Nephron (organoid): ENCODE measurements at regions not wholly inside any gene's neighbourhood (a gene's known extent, or its start where the extent isn't known, plus 50 kb on each side); places are given as distances from the start of the nearest gene placed in this dataset.

Experiments
- H3K27ac Mint-ChIP-seq, 3 experiments: 2 replicates each; pipeline ENCODE4 v1.8.0; 2020; ENCODE audit warnings: mixed read lengths in 3 of 3, mild to moderate bottlenecking in 2 of 3, moderate library complexity in 1 of 3
- H3K27me3 Mint-ChIP-seq: 2 replicates; pipeline ENCODE4 v1.8.0; 2021; ENCODE audit warnings: low read depth, mild to moderate bottlenecking, moderate library complexity, mixed read lengths
- H3K36me3 Mint-ChIP-seq: 2 replicates; pipeline ENCODE4 v1.8.0; 2020; ENCODE audit warnings: low read depth, mixed read lengths
- H3K4me1 Mint-ChIP-seq: 2 replicates; pipeline ENCODE4 v1.8.0; 2020; ENCODE audit warnings: mixed read lengths
- H3K4me3 Mint-ChIP-seq, 3 experiments: 2 replicates each; pipeline ENCODE4 v1.8.0; 2020; ENCODE audit warnings: mild to moderate bottlenecking in 3 of 3, mixed read lengths in 3 of 3, moderate library complexity in 2 of 3
- H3K9me3 Mint-ChIP-seq: 2 replicates; pipeline ENCODE4 v1.8.0; 2020; ENCODE audit warnings: mixed read lengths
- CTCF ChIP-seq, 3 experiments: fragments of 200-600 bp; sonication (generic); IDR thresholded peaks; one replicate each; pipeline ENCODE4 v1.5.0; 2021; ENCODE audit warnings: antibody characterized with exemption in 3 of 3; ENCODE audit not compliant: unreplicated experiment in 3 of 3

GRCh38 chr13:28569886-28570285, 75.0 kb upstream of the FLT1 start:
- Mint-ChIP-seq H3K27me3 (peaks cover 17% of the 10 kb centered on the region), H3K27ac (no peak overlapping the region), H3K9me3 (no peaks in the 10 kb centered on the region), H3K36me3 (no peaks in the 10 kb centered on the region), H3K4me3 (no peak overlapping the region), H3K4me1 (peaks cover 7% of the 10 kb centered on the region)
- no peak for TF ChIP-seq CTCF (IDR thresholded peaks at IDR 0.05; ENCODE audit: unreplicated experiment in 3 of 3)

- Mint-ChIP-seq H3K4me1 (peaks cover 7% of the 10 kb centered on the region), H3K4me3 (no peak overlapping the region), H3K27ac (no peak overlapping the region), H3K36me3 (no peaks in the 10 kb centered on the region), H3K9me3 (no peaks in the 10 kb centered on the region), H3K27me3 (peaks cover 11% of the 10 kb centered on the region)
- TF ChIP-seq CTCF (IDR thresholded peaks at IDR 0.05; ENCODE audit: unreplicated experiment in 3 of 3), result no peak
Measured at GRCh38 chr13:28568286-28568685, 73.4 kb upstream of the FLT1 start.

GRCh38 chr13:28566891-28567290, 72.0 kb upstream of the FLT1 start:
- Mint-ChIP-seq H3K4me3 (no peak overlapping the region), H3K27me3 (peaks cover 13% of the 10 kb centered on the region), H3K36me3 (no peaks in the 10 kb centered on the region), H3K4me1 (peaks cover 7% of the 10 kb centered on the region), H3K9me3 (no peaks in the 10 kb centered on the region), H3K27ac (no peak overlapping the region)
- no peak for TF ChIP-seq CTCF (IDR thresholded peaks at IDR 0.05; ENCODE audit: unreplicated experiment in 3 of 3)

- Mint-ChIP-seq H3K4me3 (no peak overlapping the region), H3K27me3 (peaks cover 13% of the 10 kb centered on the region), H3K9me3 (no peaks in the 10 kb centered on the region), H3K27ac (no peak overlapping the region), H3K4me1 (peaks cover 7% of the 10 kb centered on the region), H3K36me3 (no peaks in the 10 kb centered on the region)
- no peak for TF ChIP-seq CTCF (IDR thresholded peaks at IDR 0.05; ENCODE audit: unreplicated experiment in 3 of 3)
Measured at GRCh38 chr13:28566283-28566682, 71.4 kb upstream of the FLT1 start.

- no peaks in the 10 kb centered on the region for H3K9me3 Mint-ChIP-seq
- peaks cover 6% of the 10 kb centered on the region for H3K4me1 Mint-ChIP-seq
Measured at GRCh38 chr13:28564030-28564429, 69.1 kb upstream of the FLT1 start.

More at GRCh38 chr13:28564030-28564429, 69.1 kb upstream of the FLT1 start:
- no peak for TF ChIP-seq CTCF (IDR thresholded peaks at IDR 0.05; ENCODE audit: unreplicated experiment in 3 of 3)
- Mint-ChIP-seq H3K27me3 (peaks cover 9% of the 10 kb centered on the region), H3K36me3 (no peaks in the 10 kb centered on the region), H3K27ac (no peak overlapping the region), H3K4me3 (no peak overlapping the region)
